ENCODE measurements at regions not wholly inside any gene's neighbourhood (a gene's known extent, or its start where the extent isn't known, plus 50 kb on each side); places are given as distances from the start of the nearest gene placed in this dataset.

DNA sequence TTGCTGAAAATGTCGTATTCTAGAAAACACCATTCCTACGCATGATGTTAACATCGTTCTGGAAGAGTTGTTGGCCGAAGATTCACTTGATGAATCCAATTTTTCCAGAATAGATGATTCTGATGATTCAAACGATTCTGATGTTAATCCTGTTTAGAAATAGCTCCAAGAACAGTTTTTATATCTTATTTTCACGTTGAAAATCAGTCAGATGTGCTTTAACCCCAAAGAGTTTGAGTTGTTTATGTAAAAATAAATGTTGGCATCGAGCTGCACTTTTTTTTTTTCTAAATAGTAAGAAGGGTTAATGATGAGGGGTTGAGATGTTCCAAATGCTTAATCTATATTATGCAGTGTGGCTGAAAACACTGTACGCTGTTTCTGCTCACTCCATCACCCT is 99.9 kb upstream of the LINC00305 start:
- no peak for TF ChIP-seq MXI1 (conservative IDR thresholded peaks at IDR 0.05; ENCODE audit: poor library complexity, severe bottlenecking)
- TF ChIP-seq, protein P1, sequence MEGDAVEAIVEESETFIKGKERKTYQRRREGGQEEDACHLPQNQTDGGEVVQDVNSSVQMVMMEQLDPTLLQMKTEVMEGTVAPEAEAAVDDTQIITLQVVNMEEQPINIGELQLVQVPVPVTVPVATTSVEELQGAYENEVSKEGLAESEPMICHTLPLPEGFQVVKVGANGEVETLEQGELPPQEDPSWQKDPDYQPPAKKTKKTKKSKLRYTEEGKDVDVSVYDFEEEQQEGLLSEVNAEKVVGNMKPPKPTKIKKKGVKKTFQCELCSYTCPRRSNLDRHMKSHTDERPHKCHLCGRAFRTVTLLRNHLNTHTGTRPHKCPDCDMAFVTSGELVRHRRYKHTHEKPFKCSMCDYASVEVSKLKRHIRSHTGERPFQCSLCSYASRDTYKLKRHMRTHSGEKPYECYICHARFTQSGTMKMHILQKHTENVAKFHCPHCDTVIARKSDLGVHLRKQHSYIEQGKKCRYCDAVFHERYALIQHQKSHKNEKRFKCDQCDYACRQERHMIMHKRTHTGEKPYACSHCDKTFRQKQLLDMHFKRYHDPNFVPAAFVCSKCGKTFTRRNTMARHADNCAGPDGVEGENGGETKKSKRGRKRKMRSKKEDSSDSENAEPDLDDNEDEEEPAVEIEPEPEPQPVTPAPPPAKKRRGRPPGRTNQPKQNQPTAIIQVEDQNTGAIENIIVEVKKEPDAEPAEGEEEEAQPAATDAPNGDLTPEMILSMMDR (IDR thresholded peaks at IDR 0.05; ENCODE audit: poor library complexity, severe bottlenecking): no peak
- no peak for TF ChIP-seq TAF1 (IDR thresholded peaks at IDR 0.05; ENCODE audit: low read depth)
- TF ChIP-seq SMC3 (conservative IDR thresholded peaks at IDR 0.05; ENCODE audit: poor library complexity): no peak
- TF ChIP-seq EP300 (conservative IDR thresholded peaks at IDR 0.05; ENCODE audit: poor library complexity, severe bottlenecking): no peak

All from neural cell (in vitro differentiated cells).